Bronchial epithelial cell (primary cell): ENCODE measurements at regions not wholly inside any gene's neighbourhood (a gene's known extent, or its start where the extent isn't known, plus 50 kb on each side); places are given as distances from the start of the nearest gene placed in this dataset.

ENCODE experiments used
- DNase-seq: peaks from one replicate; pipeline ENCODE4 v3.0.0-alpha.2; 2010; ENCODE audit warnings: low read depth
- FAIRE-seq: peaks from 2 replicates; lab custom pipeline; 2011; peaks lifted over from hg19 to GRCh38; lab: Jason Lieb, UNC
- H3K27me3 ChIP-seq: 2 replicates; pipeline ENCODE4 v1.5.1; 2011; ENCODE audit warnings: low read length; ENCODE audit not compliant: control insufficient read depth, insufficient read depth
- H3K36me3 ChIP-seq: 2 replicates; pipeline ENCODE4 v1.5.1; 2011; ENCODE audit warnings: low read length; ENCODE audit not compliant: control insufficient read depth, insufficient read depth
- H3K4me3 ChIP-seq: 2 replicates; pipeline ENCODE4 v1.5.1; 2011; ENCODE audit warnings: mild to moderate bottlenecking, low read depth, low read length, control low read depth
- CTCF ChIP-seq: IDR thresholded peaks from 2 replicates; pipeline ENCODE4 v1.5.1; 2011; ENCODE audit warnings: mild to moderate bottlenecking, moderate library complexity, low read length, control low read depth, inconsistent platforms; ENCODE audit not compliant: insufficient read depth, severe bottlenecking

- TF ChIP-seq CTCF: peak; percentile 80
- FAIRE-seq (no peak), DNase-seq (peak; percentile 51)
- Histone ChIP-seq H3K27me3 (no peaks in the 10 kb centered on the region), H3K36me3 (no peaks in the 10 kb centered on the region), H3K4me3 (no peak overlapping the region)
Observed at GRCh38 chr20:16801919-16802651, 53.9 kb downstream of the OTOR start.

GRCh38 chr20:16802652-16802935, 54.4 kb downstream of the OTOR start:
- Histone ChIP-seq H3K4me3 (no peak overlapping the region), H3K36me3 (no peaks in the 10 kb centered on the region), H3K27me3 (no peaks in the 10 kb centered on the region)
- no peak for TF ChIP-seq CTCF
- DNase-seq: no peak
- FAIRE-seq: no peak

- Histone ChIP-seq H3K27me3 (no peaks in the 10 kb centered on the region), H3K36me3 (no peaks in the 10 kb centered on the region), H3K4me3 (no peak overlapping the region)
- FAIRE-seq: no peak
- TF ChIP-seq CTCF: peak; percentile 79
- peak; percentile 29 for DNase-seq
Observed at GRCh38 chr20:16803965-16804792, 56.0 kb downstream of the OTOR start.

- no peak for FAIRE-seq
Observed at GRCh38 chr20:16804793-16805187, 56.6 kb downstream of the OTOR start.

GRCh38 chr20:16806061-16806460, 57.9 kb downstream of the OTOR start:
- no peaks in the 10 kb centered on the region for H3K27me3 ChIP-seq
- FAIRE-seq: no peak

More at GRCh38 chr20:16804793-16805187, 56.6 kb downstream of the OTOR start:
- Histone ChIP-seq H3K4me3 (no peak overlapping the region), H3K27me3 (no peaks in the 10 kb centered on the region), H3K36me3 (no peaks in the 10 kb centered on the region)
- TF ChIP-seq CTCF: no peak
- DNase-seq: no peak

More at GRCh38 chr20:16806061-16806460, 57.9 kb downstream of the OTOR start:
- H3K36me3 ChIP-seq: no peaks in the 10 kb centered on the region
- no peak overlapping the region for H3K4me3 ChIP-seq
- no peak for DNase-seq
- no peak for TF ChIP-seq CTCF
